A673 (cell line): ENCODE measurements at regions not wholly inside any gene's neighbourhood (a gene's known extent, or its start where the extent isn't known, plus 50 kb on each side); places are given as distances from the start of the nearest gene placed in this dataset.

Source experiments
- BruUV-seq: library from RNA; stranded (reverse); fragments of 400-500 nt; replicated peaks from 2 replicates; lab custom pipeline; 2021; lab: Mats Ljungman, UMichigan
- CTCF ChIA-PET: fragments of 300-600 bp; sonication (Branson Sonifier 250); formaldehyde crosslinking; loops from one replicate; lab custom pipeline; 2022; ENCODE audit warnings: antibody characterized with exemption; lab: Charles Lee
- POLR2A ChIA-PET: fragments of 300-600 bp; sonication (Branson Sonifier 250); formaldehyde crosslinking; loops from one replicate; lab custom pipeline; 2022; ENCODE audit warnings: antibody characterized with exemption; ENCODE audit not compliant: low non-redundant PET; lab: Charles Lee
- DNase-seq: peaks from one replicate; pipeline ENCODE4 v3.0.0-alpha.2; 2015; ENCODE audit warnings: low spot score
- H3K27ac ChIP-seq: fragments of 200-600 bp; sonication (generic); 2 replicates; pipeline ENCODE4 v1.5.1; 2016; ENCODE audit warnings: mixed run types, low read depth, mild to moderate bottlenecking, mixed read lengths, antibody characterized with exemption, low read length; ENCODE audit not compliant: poor library complexity, severe bottlenecking
- H3K27me3 ChIP-seq: fragments of 200-600 bp; sonication (generic); replicated peaks from 2 replicates; pipeline ENCODE4 v1.6.1; 2017; ENCODE audit warnings: mixed run types, low read depth, mild to moderate bottlenecking, mixed read lengths, antibody characterized with exemption, low read length; ENCODE audit not compliant: insufficient read depth, poor library complexity
- H3K36me3 ChIP-seq: fragments of 200-600 bp; sonication (generic); 2 replicates; pipeline ENCODE4 v1.6.1; 2016; ENCODE audit warnings: mixed run types, mild to moderate bottlenecking, mixed read lengths, antibody characterized with exemption, low read length; ENCODE audit not compliant: insufficient read depth, poor library complexity, severe bottlenecking
- H3K4me1 ChIP-seq: fragments of 200-600 bp; sonication (generic); 2 replicates; pipeline ENCODE4 v1.6.1; 2017; ENCODE audit warnings: mixed run types, mild to moderate bottlenecking, mixed read lengths, antibody characterized with exemption, low read length; ENCODE audit not compliant: insufficient read depth, poor library complexity, severe bottlenecking
- H3K4me3 ChIP-seq: fragments of 200-600 bp; sonication (generic); 2 replicates; pipeline ENCODE4 v1.5.1; 2016; ENCODE audit warnings: low read depth, mixed run types, mild to moderate bottlenecking, mixed read lengths, low read length; ENCODE audit not compliant: poor library complexity, severe bottlenecking
- H3K9me3 ChIP-seq: fragments of 200-600 bp; sonication (generic); 2 replicates; pipeline ENCODE4 v1.6.1; 2016; ENCODE audit warnings: mixed run types, low read depth, mild to moderate bottlenecking, mixed read lengths, antibody characterized with exemption, low read length; ENCODE audit not compliant: poor library complexity, severe bottlenecking
- EZH2 ChIP-seq: fragments of 200-600 bp; sonication (generic); IDR thresholded peaks from 2 replicates; pipeline ENCODE4 v1.6.1; 2017; ENCODE audit warnings: borderline replicate concordance, low read depth, mild to moderate bottlenecking, mixed read lengths, antibody characterized with exemption, low read length; ENCODE audit not compliant: poor library complexity, severe bottlenecking
- intact Hi-C: fragments of 100-400 bp; cut with micrococcal nuclease; formaldehyde crosslinking; loops from one replicate; pipeline ENCODE4 v1.10.0; 2022; ENCODE audit not compliant: unreplicated experiment
- TF ChIP-seq, protein P1 (sequence below): fragments of 300-800, 200-600 bp; sonication (generic); conservative IDR thresholded peaks from 2 replicates; pipeline ENCODE4 v1.5.1; 2017; ENCODE audit warnings: low read depth, mild to moderate bottlenecking, antibody characterized with exemption, low read length, moderate library complexity, mixed read lengths

DNA sequence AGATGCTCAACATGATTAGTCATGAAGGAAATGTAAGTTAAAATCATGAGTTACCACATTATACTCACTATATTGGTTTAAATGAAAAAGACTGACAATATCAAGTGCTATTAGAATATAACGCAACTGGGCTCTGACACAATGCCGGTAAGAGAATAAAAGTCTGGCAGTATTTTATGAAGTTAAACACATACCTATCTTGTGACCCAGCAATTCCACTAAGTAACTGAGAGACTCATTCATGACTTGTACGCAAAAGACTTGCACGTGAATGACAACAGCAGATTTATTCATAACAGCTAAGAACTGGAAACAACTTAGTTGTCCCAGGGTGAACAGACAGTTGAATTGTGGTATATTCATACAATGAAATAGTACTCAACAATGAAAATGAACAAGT, 342.1 kb downstream of the SLC4A3 start:
- no peaks in the 10 kb centered on the region for H3K4me1 ChIP-seq
- H3K9me3 ChIP-seq, result no peaks in the 10 kb centered on the region
- no peaks in the 10 kb centered on the region for H3K36me3 ChIP-seq
- intact Hi-C loops, result no loop called here
- no peak overlapping the region for H3K4me3 ChIP-seq
- POLR2A ChIA-PET, result no interaction called here
- no TSS peak for BruUV-seq
- H3K27ac ChIP-seq, result no peak overlapping the region
- DNase-seq, result peak; percentile 15
- CTCF ChIA-PET, result interaction anchor here (0.5 kb wide), 1 partner anchor 304 kb away, joined by 3 read pairs; no protein-coding TSS in a partner anchor
- TF ChIP-seq, protein P1, sequence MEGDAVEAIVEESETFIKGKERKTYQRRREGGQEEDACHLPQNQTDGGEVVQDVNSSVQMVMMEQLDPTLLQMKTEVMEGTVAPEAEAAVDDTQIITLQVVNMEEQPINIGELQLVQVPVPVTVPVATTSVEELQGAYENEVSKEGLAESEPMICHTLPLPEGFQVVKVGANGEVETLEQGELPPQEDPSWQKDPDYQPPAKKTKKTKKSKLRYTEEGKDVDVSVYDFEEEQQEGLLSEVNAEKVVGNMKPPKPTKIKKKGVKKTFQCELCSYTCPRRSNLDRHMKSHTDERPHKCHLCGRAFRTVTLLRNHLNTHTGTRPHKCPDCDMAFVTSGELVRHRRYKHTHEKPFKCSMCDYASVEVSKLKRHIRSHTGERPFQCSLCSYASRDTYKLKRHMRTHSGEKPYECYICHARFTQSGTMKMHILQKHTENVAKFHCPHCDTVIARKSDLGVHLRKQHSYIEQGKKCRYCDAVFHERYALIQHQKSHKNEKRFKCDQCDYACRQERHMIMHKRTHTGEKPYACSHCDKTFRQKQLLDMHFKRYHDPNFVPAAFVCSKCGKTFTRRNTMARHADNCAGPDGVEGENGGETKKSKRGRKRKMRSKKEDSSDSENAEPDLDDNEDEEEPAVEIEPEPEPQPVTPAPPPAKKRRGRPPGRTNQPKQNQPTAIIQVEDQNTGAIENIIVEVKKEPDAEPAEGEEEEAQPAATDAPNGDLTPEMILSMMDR, result no peak
- no peak for TF ChIP-seq EZH2
- no peaks in the 10 kb centered on the region for H3K27me3 ChIP-seq

DNA sequence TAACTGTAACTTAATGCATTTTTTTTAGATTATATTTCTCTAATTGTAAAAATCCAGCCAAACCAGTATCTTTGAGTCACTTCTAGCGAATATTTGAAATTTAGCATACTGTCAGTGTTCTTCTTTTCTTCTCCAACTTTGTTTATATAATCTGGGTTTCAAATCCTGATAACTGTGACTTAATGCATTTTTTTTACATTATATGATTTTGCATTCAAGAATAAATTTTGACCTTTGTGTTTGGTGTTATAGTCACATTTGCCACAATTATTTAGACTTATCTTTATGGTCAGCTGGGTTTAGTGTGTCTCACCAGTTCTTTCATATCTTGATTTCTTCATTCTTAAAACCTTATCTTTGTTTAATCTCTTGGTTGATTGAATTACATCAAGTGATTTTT, 345.7 kb downstream of the SLC4A3 start:
- intact Hi-C loops, result no loop called here
- CTCF ChIA-PET, result no interaction called here
- Histone ChIP-seq H3K36me3 (no peaks in the 10 kb centered on the region), H3K4me3 (no peak overlapping the region), H3K27me3 (no peaks in the 10 kb centered on the region), H3K9me3 (no peaks in the 10 kb centered on the region), H3K4me1 (peaks cover 7% of the 10 kb centered on the region), H3K27ac (no peak overlapping the region)
- no TSS peak for BruUV-seq
- DNase-seq, result no peak
- TF ChIP-seq EZH2, result no peak
- TF ChIP-seq, protein P1, result no peak
- POLR2A ChIA-PET, result no interaction called here

DNA sequence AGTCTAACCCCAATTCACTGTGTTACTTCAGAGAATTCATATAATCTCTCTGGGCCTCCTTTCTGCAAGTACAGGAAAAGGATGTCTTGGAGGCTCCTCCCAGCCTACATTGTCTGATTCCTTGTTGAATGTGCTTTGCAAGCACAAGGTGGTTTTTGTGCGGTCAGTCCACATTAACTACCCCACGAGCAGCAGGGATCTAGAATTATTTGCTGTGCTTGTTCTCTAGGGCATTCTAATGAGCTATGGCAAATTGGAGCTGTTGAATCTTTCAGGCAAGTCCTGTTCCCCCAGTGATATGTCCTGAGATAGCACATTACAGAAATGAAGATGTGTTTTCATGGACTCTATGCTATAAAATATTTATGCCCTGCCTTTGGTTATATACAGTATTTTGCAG, 349.4 kb downstream of the SLC4A3 start:
- Histone ChIP-seq H3K27me3 (no peaks in the 10 kb centered on the region), H3K4me1 (peaks cover 7% of the 10 kb centered on the region), H3K27ac (no peak overlapping the region), H3K9me3 (no peaks in the 10 kb centered on the region), H3K36me3 (no peaks in the 10 kb centered on the region), H3K4me3 (no peak overlapping the region)
- DNase-seq, result no peak
- no peak for TF ChIP-seq EZH2
- TF ChIP-seq, protein P1, result no peak
- POLR2A ChIA-PET, result no interaction called here
- CTCF ChIA-PET, result no interaction called here
- BruUV-seq, result no TSS peak
- intact Hi-C loops, result no loop called here
